H1 (cell line): ENCODE measurements at regions not wholly inside any gene's neighbourhood (a gene's known extent, or its start where the extent isn't known, plus 50 kb on each side); places are given as distances from the start of the nearest gene placed in this dataset.

Experiments used
- CTCF ChIA-PET: fragments of 300-600 bp; sonication (Branson Sonifier 250); formaldehyde crosslinking; loops from one replicate; lab custom pipeline; 2021; ENCODE audit not compliant: partially characterized antibody; lab: Charles Lee
- POLR2A ChIA-PET: fragments of 300-600 bp; sonication (Branson Sonifier 250); formaldehyde crosslinking; loops from one replicate; lab custom pipeline; 2021; ENCODE audit warnings: inconsistent platforms; ENCODE audit not compliant: partially characterized antibody; lab: Charles Lee
- DNase-seq, 2 experiments: peaks; one replicate each; pipeline versions ENCODE4 v3.0.0 to v3.0.0-alpha.2; 2010 to 2022; ENCODE audit warnings: low spot score in 2 of 2, low read depth in 1 of 2, mixed read lengths in 1 of 2
- FAIRE-seq: peaks from 2 replicates; lab custom pipeline; 2011; peaks lifted over from hg19 to GRCh38; lab: Jason Lieb, UNC
- H2AFZ ChIP-seq: 2 replicates; pipeline ENCODE4 v1.8.1; 2012; ENCODE audit warnings: low read length, inconsistent platforms
- H2AK5ac ChIP-seq: 2 replicates; pipeline ENCODE4 v1.6.1; 2013; ENCODE audit warnings: low read depth, low read length
- H2BK120ac ChIP-seq: replicated peaks from 2 replicates; pipeline ENCODE3; 2013; ENCODE audit warnings: low read depth, low read length, inconsistent platforms
- H2BK12ac ChIP-seq: 2 replicates; pipeline ENCODE4 v1.6.1; 2013; ENCODE audit warnings: low read depth, low read length
- H2BK15ac ChIP-seq: 2 replicates; pipeline ENCODE4 v1.6.1; 2013; ENCODE audit warnings: low read length
- H2BK20ac ChIP-seq: 2 replicates; pipeline ENCODE4 v1.6.1; 2013; ENCODE audit warnings: low read length
- H2BK5ac ChIP-seq: 2 replicates; pipeline ENCODE4 v1.6.1; 2013; ENCODE audit warnings: low read depth, low read length
- H3K14ac ChIP-seq: 2 replicates; pipeline ENCODE4 v1.6.1; 2013; ENCODE audit warnings: inconsistent platforms; ENCODE audit not compliant: insufficient read length
- H3K18ac ChIP-seq: 2 replicates; pipeline ENCODE4 v1.6.1; 2013; ENCODE audit warnings: low read length; ENCODE audit errors: extremely low read depth
- H3K23ac ChIP-seq: 2 replicates; pipeline ENCODE4 v1.6.1; 2013; ENCODE audit warnings: inconsistent platforms; ENCODE audit not compliant: insufficient read length
- H3K23me2 ChIP-seq: 2 replicates; pipeline ENCODE4 v1.6.1; 2013; ENCODE audit warnings: low read depth, low read length
- H3K27ac ChIP-seq: 2 replicates; pipeline ENCODE4 v1.6.1; 2011; ENCODE audit warnings: low read depth, low read length, inconsistent platforms
- H3K27me3 ChIP-seq, 4 experiments: replicated peaks in 1 of 4; 1 replicate in 1 of 4; 2 replicates in 3 of 4; pipeline versions ENCODE4 v1.6.1 to v1.8.1; 2011 to 2013; ENCODE audit warnings: low read length in 3 of 4, mild to moderate bottlenecking in 3 of 4, inconsistent platforms in 2 of 4, mixed read lengths in 2 of 4, moderate library complexity in 1 of 4; ENCODE audit not compliant: control insufficient read depth in 3 of 4, insufficient read depth in 3 of 4; ENCODE audit errors: extremely low read depth in 1 of 4
- H3K36me3 ChIP-seq, 4 experiments: 2 replicates each; pipeline versions ENCODE4 v1.6.1 to v1.8.1; 2011 to 2013; ENCODE audit warnings: mild to moderate bottlenecking in 4 of 4, low read length in 3 of 4, moderate library complexity in 2 of 4, control low read depth in 1 of 4, inconsistent platforms in 1 of 4; ENCODE audit not compliant: insufficient read depth in 4 of 4, control insufficient read depth in 2 of 4
- H3K4ac ChIP-seq: replicated peaks from 2 replicates; pipeline ENCODE3; 2013; ENCODE audit warnings: low read length, low read depth, mixed read lengths, inconsistent platforms; ENCODE audit not compliant: insufficient read length
- H3K4me1 ChIP-seq, 4 experiments: replicated peaks in 1 of 4; 1 replicate in 1 of 4; 2 replicates in 3 of 4; pipeline versions ENCODE4 v1.6.1 to v1.8.1; 2011 to 2013; ENCODE audit warnings: low read length in 3 of 4, inconsistent platforms in 2 of 4, mixed read lengths in 1 of 4; ENCODE audit not compliant: insufficient read depth in 4 of 4, control insufficient read depth in 3 of 4
- H3K4me2 ChIP-seq, 2 experiments: 2 replicates each; pipeline versions ENCODE4 v1.6.1 to v1.8.1; 2011 to 2013; ENCODE audit warnings: low read depth in 2 of 2, low read length in 2 of 2, control low read depth in 1 of 2, inconsistent platforms in 1 of 2, mild to moderate bottlenecking in 1 of 2; ENCODE audit not compliant: insufficient read depth in 1 of 2
- H3K4me3 ChIP-seq, 4 experiments: fragments of 200-600, 300-600 bp in 1 of 4; sonication (generic), shearing (Covaris generic), sonication (Bioruptor Twin) in 1 of 4; 2 replicates each; pipeline versions ENCODE4 v1.5.1 to v1.8.1; 2011 to 2016; ENCODE audit warnings: low read length in 4 of 4, low read depth in 3 of 4, control low read depth in 2 of 4, inconsistent platforms in 2 of 4, mild to moderate bottlenecking in 2 of 4, mixed read lengths in 1 of 4, moderate library complexity in 1 of 4; ENCODE audit not compliant: insufficient read depth in 2 of 4; ENCODE audit errors: extremely low read depth in 1 of 4
- H3K56ac ChIP-seq: replicated peaks from 2 replicates; pipeline ENCODE3; 2013; ENCODE audit warnings: low read depth, mild to moderate bottlenecking, mixed read lengths, low read length, inconsistent platforms; ENCODE audit not compliant: insufficient read length
- H3K79me1 ChIP-seq: 2 replicates; pipeline ENCODE4 v1.6.1; 2013; ENCODE audit warnings: low read depth, low read length, control low read depth
- H3K79me2 ChIP-seq, 2 experiments: 2 replicates each; pipeline versions ENCODE4 v1.6.1 to v1.8.1; 2012 to 2013; ENCODE audit warnings: low read length in 2 of 2, mild to moderate bottlenecking in 2 of 2, inconsistent platforms in 1 of 2; ENCODE audit not compliant: insufficient read depth in 2 of 2, control insufficient read depth in 1 of 2
- H3K9ac ChIP-seq, 4 experiments: replicated peaks in 1 of 4; 1 replicate in 1 of 4; 2 replicates in 3 of 4; pipeline versions ENCODE4 v1.6.1 to v1.8.1; 2011 to 2013; ENCODE audit warnings: low read depth in 3 of 4, low read length in 3 of 4, control low read depth in 2 of 4, mild to moderate bottlenecking in 2 of 4, moderate library complexity in 2 of 4, inconsistent platforms in 1 of 4; ENCODE audit errors: extremely low read depth in 1 of 4
- H3K9me3 ChIP-seq, 2 experiments: 2 replicates each; pipeline versions ENCODE4 v1.6.1 to v1.8.1; 2012 to 2013; ENCODE audit warnings: mild to moderate bottlenecking in 2 of 2, moderate library complexity in 2 of 2, control low read depth in 1 of 2, inconsistent platforms in 1 of 2, low read depth in 1 of 2, low read length in 1 of 2, mixed read lengths in 1 of 2; ENCODE audit not compliant: insufficient read depth in 2 of 2
- H4K20me1 ChIP-seq, 2 experiments: replicated peaks in 1 of 2; 2 replicates each; pipeline versions ENCODE3 to v1.8.1; 2011 to 2013; ENCODE audit warnings: inconsistent platforms in 2 of 2, low read length in 2 of 2, mild to moderate bottlenecking in 1 of 2; ENCODE audit not compliant: insufficient read depth in 2 of 2, control insufficient read depth in 1 of 2
- H4K5ac ChIP-seq: 2 replicates; pipeline ENCODE4 v1.6.1; 2013; ENCODE audit warnings: low read length, low read depth, mixed read lengths, inconsistent platforms; ENCODE audit not compliant: insufficient read length
- H4K8ac ChIP-seq: 2 replicates; pipeline ENCODE4 v1.8.0; 2013; ENCODE audit warnings: mild to moderate bottlenecking, moderate library complexity, low read length, inconsistent platforms; ENCODE audit not compliant: insufficient read depth; ENCODE audit errors: extremely low read depth
- H4K91ac ChIP-seq: replicated peaks from 2 replicates; pipeline ENCODE3; 2013; ENCODE audit warnings: low read length, mixed read lengths, inconsistent platforms; ENCODE audit not compliant: insufficient read length
- RAD21 ChIP-seq, 2 experiments: IDR thresholded peaks in 1 of 2; conservative IDR thresholded peaks in 1 of 2; 2 replicates each; pipeline ENCODE4 v1.6.1; 2011; ENCODE audit warnings: low read depth in 2 of 2, low read length in 2 of 2, improper control_type of control experiment in 1 of 2, inconsistent platforms in 1 of 2, mild to moderate bottlenecking in 1 of 2, moderate library complexity in 1 of 2
- RNF2 ChIP-seq: fragments of 200-900, 300-1000 bp; sonication (generic); IDR thresholded peaks from 2 replicates; pipeline ENCODE4 v1.7.1; 2016; ENCODE audit warnings: borderline replicate concordance, low read depth, mild to moderate bottlenecking, antibody characterized with exemption, low read length; ENCODE audit not compliant: poor library complexity, severe bottlenecking; ENCODE audit errors: missing control alignments
- TAF1 ChIP-seq: IDR thresholded peaks from 2 replicates; pipeline ENCODE4 v1.6.1; 2011; ENCODE audit warnings: mild to moderate bottlenecking, low read depth, low read length
- TBP ChIP-seq: IDR thresholded peaks from 2 replicates; pipeline ENCODE4 v1.6.1; 2011; ENCODE audit warnings: low read depth, low read length, improper control_type of control experiment
- WGBS, 2 experiments: shearing (Covaris generic) in 1 of 2; methylation state at CpG; one replicate each; pipeline versions ENCODE4 v1.1.6 to v1.1.7; 2013 to 2015; ENCODE audit warnings: low lambda C conversion rate in 2 of 2, mixed read lengths in 2 of 2, inconsistent platforms in 1 of 2, low coverage in 1 of 2, missing lambda C conversion rate in 1 of 2; ENCODE audit not compliant: insufficient replicate concordance in 2 of 2, insufficient coverage in 1 of 2, insufficient read length in 1 of 2; ENCODE audit errors: extremely low coverage in 1 of 2, missing lambda C conversion rate in 1 of 2; 5-methylcytosine and 5-hydroxymethylcytosine counted together
- TF ChIP-seq, protein P1 (sequence below), 3 experiments: IDR thresholded peaks; 1 replicate in 2 of 3; 2 replicates in 1 of 3; pipeline versions ENCODE4 v1.5.1 to v1.6.1; 2011; ENCODE audit warnings: low read length in 3 of 3, mild to moderate bottlenecking in 3 of 3, inconsistent platforms in 2 of 3, low read depth in 1 of 3, moderate library complexity in 1 of 3; ENCODE audit not compliant: insufficient read depth in 1 of 3; ENCODE audit errors: control extremely low read depth in 1 of 3

DNA sequence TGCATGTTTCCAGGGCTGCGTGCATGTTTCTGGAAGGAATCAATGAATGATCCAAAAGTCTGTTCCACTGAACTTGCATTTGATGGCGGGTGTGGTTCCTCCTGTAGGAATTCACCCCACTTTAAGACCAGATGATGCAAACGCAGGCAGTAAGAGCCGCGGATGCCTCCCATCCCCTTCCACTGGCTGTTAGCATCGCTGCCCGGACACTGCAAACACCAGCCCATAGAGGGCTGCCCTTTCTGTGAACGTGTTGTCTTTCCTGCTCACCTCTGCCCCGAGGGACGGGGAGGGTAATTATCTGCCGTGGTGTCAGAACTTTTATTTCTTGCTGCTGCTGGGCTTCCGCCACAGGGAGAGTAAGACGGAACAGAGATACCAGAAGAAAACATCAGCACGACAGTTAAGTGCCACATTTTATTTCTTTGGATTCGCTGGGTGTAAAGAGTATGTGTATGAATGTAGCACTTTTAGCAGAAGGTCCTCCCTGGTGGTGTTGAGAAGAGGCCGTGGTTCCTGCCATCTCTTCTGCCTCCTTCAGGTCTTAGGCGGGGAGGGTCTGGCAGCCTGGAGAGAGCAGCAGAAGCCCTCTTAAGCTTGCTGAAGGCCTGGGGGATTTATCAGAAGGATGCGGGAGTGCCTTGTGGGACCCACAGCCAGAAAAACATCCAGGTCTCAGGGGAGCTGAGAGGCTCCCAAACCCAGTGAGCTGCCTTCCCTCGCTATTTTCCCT lies 53.2 kb upstream of the NECTIN1 start:
- H3K27ac ChIP-seq: no peak overlapping the region
- no peak overlapping the region for H2BK120ac ChIP-seq
- no peak overlapping the region for H3K23ac ChIP-seq
- H3K36me3 ChIP-seq: no peaks in the 10 kb centered on the region
- H2BK5ac ChIP-seq: no peak overlapping the region
- H2BK20ac ChIP-seq: no peak overlapping the region
- H2BK15ac ChIP-seq: 0 out of 2 replicates have a peak overlapping the region, but pooled peaks have one; percentile 49
- H3K27me3 ChIP-seq: no peaks in the 10 kb centered on the region; a peak in 1 of 7 replicates
- no peak overlapping the region for H3K4me3 ChIP-seq
- FAIRE-seq (no peak), DNase-seq (no peak)
- ChIA-PET CTCF (interaction anchor here (0.6 to 3.5 kb wide), 19 partner anchors 9 to 467 kb away, joined by 3 to 22 read pairs (median 3); partner anchors contain the start of gene NECTIN1), POLR2A (interaction anchor here (0.8 to 2.6 kb wide), 2 partner anchors 8 to 11 kb away, joined by 3 to 6 read pairs; no protein-coding TSS in a partner anchor)
- H2AK5ac ChIP-seq: no peak overlapping the region
- H4K8ac ChIP-seq: no peak overlapping the region
- 77% methylated on average over 19 of the region's 19 CpGs; no CpG with 5 or more reads in 1 of the 2 experiments for WGBS, 2 experiments
- H3K9me3 ChIP-seq: no peaks in the 10 kb centered on the region
- no peaks in the 10 kb centered on the region for H3K23me2 ChIP-seq
- peak; percentile 38; the same call in 1 of the 2 replicates for TF ChIP-seq TBP
- TF ChIP-seq RNF2: no peak
- TF ChIP-seq TAF1: no peak
- peak; percentile 15 to 43; a peak in 1 of 4 replicates for TF ChIP-seq RAD21 (IDR thresholded peaks at IDR 0.05 in 1 of 2, conservative IDR thresholded peaks at IDR 0.05 in 1 of 2; ENCODE audit: low read depth in 2 of 2, low read length in 2 of 2)
- TF ChIP-seq, protein P1, sequence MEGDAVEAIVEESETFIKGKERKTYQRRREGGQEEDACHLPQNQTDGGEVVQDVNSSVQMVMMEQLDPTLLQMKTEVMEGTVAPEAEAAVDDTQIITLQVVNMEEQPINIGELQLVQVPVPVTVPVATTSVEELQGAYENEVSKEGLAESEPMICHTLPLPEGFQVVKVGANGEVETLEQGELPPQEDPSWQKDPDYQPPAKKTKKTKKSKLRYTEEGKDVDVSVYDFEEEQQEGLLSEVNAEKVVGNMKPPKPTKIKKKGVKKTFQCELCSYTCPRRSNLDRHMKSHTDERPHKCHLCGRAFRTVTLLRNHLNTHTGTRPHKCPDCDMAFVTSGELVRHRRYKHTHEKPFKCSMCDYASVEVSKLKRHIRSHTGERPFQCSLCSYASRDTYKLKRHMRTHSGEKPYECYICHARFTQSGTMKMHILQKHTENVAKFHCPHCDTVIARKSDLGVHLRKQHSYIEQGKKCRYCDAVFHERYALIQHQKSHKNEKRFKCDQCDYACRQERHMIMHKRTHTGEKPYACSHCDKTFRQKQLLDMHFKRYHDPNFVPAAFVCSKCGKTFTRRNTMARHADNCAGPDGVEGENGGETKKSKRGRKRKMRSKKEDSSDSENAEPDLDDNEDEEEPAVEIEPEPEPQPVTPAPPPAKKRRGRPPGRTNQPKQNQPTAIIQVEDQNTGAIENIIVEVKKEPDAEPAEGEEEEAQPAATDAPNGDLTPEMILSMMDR (IDR thresholded peaks at IDR 0.05; ENCODE audit: control extremely low read depth in 1 of 3, insufficient read depth in 1 of 3, low read depth in 1 of 3, low read length in 3 of 3): peak; percentile 37 to 65 (median 40)
- no peaks in the 10 kb centered on the region for H3K79me1 ChIP-seq
- no peaks in the 10 kb centered on the region for H3K79me2 ChIP-seq
- no peaks in the 10 kb centered on the region for H4K20me1 ChIP-seq
- no peak overlapping the region for H4K91ac ChIP-seq
- H2AFZ ChIP-seq: peak overlapping the region; percentile 28; the same call in 1 of the 2 replicates
- H3K18ac ChIP-seq: no peak overlapping the region
- no peak overlapping the region for H3K4ac ChIP-seq
- no peak overlapping the region for H4K5ac ChIP-seq
- H3K56ac ChIP-seq: no peak overlapping the region
- H3K14ac ChIP-seq: no peak overlapping the region
- H3K4me2 ChIP-seq: no peak overlapping the region
- no peak overlapping the region for H2BK12ac ChIP-seq
- H3K4me1 ChIP-seq: peaks cover 0 to 12% (median 0%) of the 10 kb centered on the region in 4 experiments; a peak in 3 of 7 replicates
- no peak overlapping the region; a peak in 1 of 7 replicates for H3K9ac ChIP-seq
